ENCODE measurements at regions not wholly inside any gene's neighbourhood (a gene's known extent, or its start where the extent isn't known, plus 50 kb on each side); places are given as distances from the start of the nearest gene placed in this dataset.

DNA sequence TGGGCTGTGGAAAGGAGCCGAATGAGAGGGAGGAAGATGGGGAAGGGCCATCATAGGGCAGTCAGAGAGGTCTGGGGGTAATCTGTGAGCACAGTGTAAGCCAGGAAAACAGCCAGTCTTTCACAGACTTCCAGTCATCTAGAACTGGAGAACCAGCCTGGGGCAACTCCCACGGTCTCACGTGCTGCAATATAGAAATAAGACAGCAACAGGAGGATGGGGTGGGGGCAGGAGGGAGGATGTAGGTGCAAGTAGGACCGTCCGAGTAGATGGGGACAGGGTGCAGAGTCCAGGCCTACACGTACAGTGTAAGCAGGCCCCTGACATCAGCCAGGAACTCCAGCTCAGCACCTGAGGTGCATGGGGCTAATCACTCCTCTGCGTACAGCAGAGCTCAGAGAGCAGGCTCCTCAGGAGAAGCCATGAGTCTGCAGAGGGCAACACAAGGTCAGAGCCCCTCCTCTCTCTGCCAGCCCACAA lies 58.2 kb upstream of the TNFAIP3 start:
- H3K4me3 ChIP-seq (ENCODE audit: extremely low read depth in 1 of 4, insufficient read depth in 2 of 4, low read depth in 3 of 4, low read length in 4 of 4), result no peak overlapping the region
- no peak overlapping the region; the same call in 1 of the 2 replicates for H2BK12ac ChIP-seq (ENCODE audit: low read depth, low read length)
- H3K23me2 ChIP-seq (ENCODE audit: low read depth, low read length), result no peaks in the 10 kb centered on the region
- no peak overlapping the region for H3K4ac ChIP-seq (replicated peaks; ENCODE audit: insufficient read length, low read depth, low read length)
- H3K79me2 ChIP-seq (ENCODE audit: control insufficient read depth in 1 of 2, insufficient read depth in 2 of 2, low read length in 2 of 2), result no peaks in the 10 kb centered on the region
- H4K91ac ChIP-seq (replicated peaks; ENCODE audit: insufficient read length, low read length), result no peak overlapping the region
- H3K56ac ChIP-seq (replicated peaks; ENCODE audit: insufficient read length, low read depth, low read length), result no peak overlapping the region
- H3K4me2 ChIP-seq (ENCODE audit: insufficient read depth in 1 of 2, low read depth in 2 of 2, low read length in 2 of 2), result no peak overlapping the region
- no peak overlapping the region for H3K23ac ChIP-seq (ENCODE audit: insufficient read length)
- H3K27me3 ChIP-seq (replicated peaks in 1 of 4; ENCODE audit: control insufficient read depth in 3 of 4, extremely low read depth in 1 of 4, insufficient read depth in 3 of 4, low read length in 3 of 4), result no peaks in the 10 kb centered on the region
- H2AFZ ChIP-seq (ENCODE audit: low read length), result peak overlapping the region; percentile 83
- 94% methylated on average over 5 of the region's 7 CpGs; no CpG with 5 or more reads in 1 of the 2 experiments for WGBS, 2 experiments (ENCODE audit: extremely low coverage in 1 of 2, insufficient coverage in 1 of 2, insufficient read length in 1 of 2, insufficient replicate concordance in 2 of 2, low coverage in 1 of 2, low lambda C conversion rate in 2 of 2, missing lambda C conversion rate in 1 of 2)
- no peak for DNase-seq (ENCODE audit: low read depth in 1 of 2, low spot score in 2 of 2)
- no peaks in the 10 kb centered on the region for H3K36me3 ChIP-seq (ENCODE audit: control insufficient read depth in 2 of 4, insufficient read depth in 4 of 4, low read length in 3 of 4)
- no peak overlapping the region for H4K8ac ChIP-seq (ENCODE audit: extremely low read depth, insufficient read depth, low read length)
- H3K27ac ChIP-seq (ENCODE audit: low read depth, low read length), result no peak overlapping the region
- H4K20me1 ChIP-seq (replicated peaks in 1 of 2; ENCODE audit: control insufficient read depth in 1 of 2, insufficient read depth in 2 of 2, low read length in 2 of 2), result no peaks in the 10 kb centered on the region
- no peak overlapping the region for H2BK15ac ChIP-seq (ENCODE audit: low read length)
- H2BK5ac ChIP-seq (ENCODE audit: low read depth, low read length), result no peak overlapping the region
- no peak overlapping the region; the same call in 1 of the 2 replicates for H3K18ac ChIP-seq (ENCODE audit: extremely low read depth, low read length)
- H2BK120ac ChIP-seq (replicated peaks; ENCODE audit: low read depth, low read length), result no peak overlapping the region
- POLR2A ChIA-PET (ENCODE audit: partially characterized antibody), result no interaction called here
- no peaks in the 10 kb centered on the region for H3K9me3 ChIP-seq (ENCODE audit: insufficient read depth in 2 of 2, low read depth in 1 of 2, low read length in 1 of 2)
- CTCF ChIA-PET (ENCODE audit: partially characterized antibody), result interaction anchor here (0.6 to 2.5 kb wide), 5 partner anchors 10 to 132 kb away, joined by 3 to 12 read pairs (median 3); no protein-coding TSS in a partner anchor
- no peak overlapping the region for H2BK20ac ChIP-seq (ENCODE audit: low read length)
- H3K9ac ChIP-seq (replicated peaks in 1 of 4; ENCODE audit: extremely low read depth in 1 of 4, low read depth in 3 of 4, low read length in 3 of 4), result no peak overlapping the region
- FAIRE-seq, result no peak
- H3K79me1 ChIP-seq (ENCODE audit: low read depth, low read length), result no peaks in the 10 kb centered on the region
- H2AK5ac ChIP-seq (ENCODE audit: low read depth, low read length), result no peak overlapping the region
- peaks cover 0 to 3% (median 0%) of the 10 kb centered on the region in 4 experiments; a peak in 1 of 7 replicates for H3K4me1 ChIP-seq (replicated peaks in 1 of 4; ENCODE audit: control insufficient read depth in 3 of 4, insufficient read depth in 4 of 4, low read length in 3 of 4)
- H4K5ac ChIP-seq (ENCODE audit: insufficient read length, low read depth, low read length), result no peak overlapping the region
- no peak overlapping the region for H3K14ac ChIP-seq (ENCODE audit: insufficient read length)
- TF ChIP-seq CEBPB (IDR thresholded peaks at IDR 0.05; ENCODE audit: low read depth, low read length), result no peak
- TF ChIP-seq TAF7 (optimal IDR thresholded peaks at IDR 0.05; ENCODE audit: borderline replicate concordance, low read depth, low read length), result no peak
- TF ChIP-seq SP1 (IDR thresholded peaks at IDR 0.05; ENCODE audit: low read depth, low read length), result no peak
- no peak for TF ChIP-seq POLR2A (IDR thresholded peaks at IDR 0.05; ENCODE audit: control extremely low read depth in 1 of 2, low read depth in 2 of 2, low read length in 2 of 2)
- no peak for TF ChIP-seq YY1 (IDR thresholded peaks at IDR 0.05; ENCODE audit: low read depth, low read length)
- no peak for TF ChIP-seq CBX8 (IDR thresholded peaks at IDR 0.05; ENCODE audit: borderline replicate concordance, low read depth, low read length)
- TF ChIP-seq, protein P1, sequence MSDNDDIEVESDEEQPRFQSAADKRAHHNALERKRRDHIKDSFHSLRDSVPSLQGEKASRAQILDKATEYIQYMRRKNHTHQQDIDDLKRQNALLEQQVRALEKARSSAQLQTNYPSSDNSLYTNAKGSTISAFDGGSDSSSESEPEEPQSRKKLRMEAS (IDR thresholded peaks at IDR 0.05), result no peak
- TF ChIP-seq MAFK (IDR thresholded peaks at IDR 0.05; ENCODE audit: low read depth, low read length), result no peak
- TF ChIP-seq SIN3A (conservative IDR thresholded peaks at IDR 0.05 in 1 of 2, IDR thresholded peaks at IDR 0.05 in 1 of 2; ENCODE audit: low read depth in 1 of 2, low read length in 2 of 2), result no peak
- TF ChIP-seq RBBP5 (IDR thresholded peaks at IDR 0.05; ENCODE audit: borderline replicate concordance, low read depth, low read length), result no peak

Data from H1 (cell line).